Nucleus accumbens (tissue), 56 donors: ENCODE measurements at regions not wholly inside any gene's neighbourhood (a gene's known extent, or its start where the extent isn't known, plus 50 kb on each side); places are given as distances from the start of the nearest gene placed in this dataset.

Experiments
- DNase-seq, 56 donors: peaks; one replicate each; lab custom pipeline; 2025; lab: John Stamatoyannopoulos, UW

DNA sequence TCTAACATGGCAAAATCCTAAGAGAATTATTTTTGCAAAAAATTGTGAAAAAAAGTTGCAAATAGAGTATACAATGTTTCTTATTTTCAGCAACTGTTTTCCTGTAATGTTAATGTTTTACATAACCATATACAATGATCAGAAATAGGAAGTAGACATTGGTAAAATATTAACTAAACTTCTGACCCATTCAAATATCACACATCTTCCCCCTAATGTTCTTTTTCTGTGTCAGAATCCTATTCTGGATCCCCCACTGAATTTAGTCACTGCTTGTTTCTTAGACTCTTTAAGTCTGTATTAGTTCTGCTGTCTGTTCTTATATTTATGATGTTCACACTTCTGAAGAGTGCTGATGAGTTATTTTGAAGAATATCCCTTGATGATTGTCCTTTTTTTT lies 62.0 kb downstream of the HFE start:
- no peak for DNase-seq

- no peak for DNase-seq
These were observed 65.2 kb downstream of the HFE start for GRCh38 chr6:26152226-26153101.

- peak in 18 of 56 donors; percentile 3 to 59 (median 18) for DNase-seq
These were observed 68.1 kb downstream of the HFE start for GRCh38 chr6:26155061-26155930.

GRCh38 chr6:26156105-26156849 lies 69.0 kb downstream of the HFE start:
- DNase-seq = peak; percentile 14 to 92 (median 80)

- peak in 35 of 56 donors; percentile 11 to 78 (median 49) for DNase-seq
These were observed 69.6 kb downstream of the HFE start for GRCh38 chr6:26156850-26157250.

GRCh38 chr6:26157251-26158075 lies 70.2 kb downstream of the HFE start:
- DNase-seq = peak in 43 of 56 donors; percentile 34 to 98 (median 78)

DNA sequence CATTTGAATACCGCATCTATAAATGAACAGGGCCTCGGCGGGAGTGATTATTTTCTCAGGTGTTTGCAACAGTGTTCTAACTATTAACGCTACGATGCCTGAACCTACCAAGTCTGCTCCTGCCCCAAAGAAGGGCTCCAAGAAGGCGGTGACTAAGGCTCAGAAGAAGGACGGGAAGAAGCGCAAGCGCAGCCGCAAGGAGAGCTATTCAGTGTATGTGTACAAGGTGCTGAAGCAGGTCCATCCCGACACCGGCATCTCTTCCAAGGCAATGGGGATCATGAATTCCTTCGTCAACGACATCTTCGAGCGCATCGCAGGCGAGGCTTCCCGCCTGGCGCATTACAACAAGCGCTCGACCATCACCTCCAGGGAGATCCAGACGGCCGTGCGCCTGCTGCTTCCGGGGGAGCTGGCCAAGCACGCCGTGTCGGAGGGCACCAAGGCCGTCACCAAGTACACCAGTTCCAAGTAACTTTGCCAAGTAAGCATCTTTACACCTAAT lies 70.9 kb downstream of the HFE start:
- DNase-seq = peak; percentile 11 to 98 (median 76)

GRCh38 chr6:26158581-26159356 lies 71.5 kb downstream of the HFE start:
- DNase-seq = peak in 26 of 56 donors; percentile 5 to 49 (median 20)

DNA sequence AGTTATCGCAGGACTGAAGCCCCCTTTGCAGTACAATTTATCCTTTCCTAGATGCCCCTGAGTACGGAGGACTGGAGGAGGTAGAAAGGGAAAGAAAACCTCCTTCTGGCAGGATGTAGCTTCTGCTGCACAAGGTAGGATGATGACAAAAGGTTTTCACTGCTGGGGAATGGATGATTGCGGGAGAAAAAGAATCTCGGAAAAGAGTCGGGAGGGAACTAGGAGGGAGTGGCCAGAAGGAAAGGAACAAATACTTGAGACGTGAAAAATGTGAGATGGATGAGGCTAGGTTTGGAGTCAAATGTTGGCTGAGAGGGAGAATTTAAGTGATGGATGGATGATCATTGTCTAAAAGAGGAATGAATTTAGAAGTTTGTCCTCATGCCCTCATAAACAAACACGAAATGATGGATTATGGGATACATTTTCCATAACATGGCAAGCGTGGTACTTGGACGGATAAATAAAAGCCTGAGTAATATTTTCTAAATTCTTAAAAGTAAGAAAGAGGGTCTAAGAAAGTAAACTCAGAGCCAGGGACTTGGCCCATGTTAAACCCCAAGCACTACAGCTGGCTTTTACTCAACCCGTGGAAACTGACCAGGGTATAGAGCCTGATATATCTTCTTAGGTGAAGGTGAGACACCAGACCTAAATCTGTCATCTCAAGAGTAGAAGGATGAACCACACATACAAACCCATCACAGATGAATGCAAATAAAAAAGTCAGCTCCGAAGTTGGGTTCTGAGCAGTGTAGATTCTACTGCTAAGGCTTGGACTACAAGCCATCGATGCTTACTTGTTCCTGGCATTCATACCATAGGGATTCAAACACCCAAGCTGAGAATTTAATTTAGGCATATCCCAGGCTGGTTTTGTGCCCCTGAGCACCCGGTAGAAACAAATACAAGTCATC lies 72.4 kb downstream of the HFE start:
- peak in 2 of 56 donors; percentile 7 to 19 for DNase-seq

DNA sequence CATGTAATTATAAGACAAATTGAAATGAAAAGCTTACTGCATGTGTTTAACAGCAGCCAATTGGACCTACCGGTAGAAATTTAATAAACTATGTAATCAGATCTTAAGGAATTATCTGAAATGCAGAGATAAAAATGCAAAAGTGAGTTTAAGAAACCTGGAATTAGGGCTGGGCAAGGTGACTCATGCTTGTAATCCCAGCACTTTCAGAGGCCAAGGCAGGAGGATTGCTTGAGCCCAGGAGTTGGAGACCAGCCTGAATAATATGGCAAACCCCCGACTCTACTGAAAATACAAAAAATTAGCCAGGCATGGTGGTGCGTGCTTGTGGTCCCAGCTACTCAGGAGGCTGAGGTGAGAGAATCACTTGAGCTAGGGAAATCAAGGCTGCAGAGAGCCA lies 74.1 kb downstream of the HFE start:
- DNase-seq = no peak

GRCh38 chr6:26162399-26162798 lies 75.2 kb downstream of the HFE start:
- no peak for DNase-seq

DNA sequence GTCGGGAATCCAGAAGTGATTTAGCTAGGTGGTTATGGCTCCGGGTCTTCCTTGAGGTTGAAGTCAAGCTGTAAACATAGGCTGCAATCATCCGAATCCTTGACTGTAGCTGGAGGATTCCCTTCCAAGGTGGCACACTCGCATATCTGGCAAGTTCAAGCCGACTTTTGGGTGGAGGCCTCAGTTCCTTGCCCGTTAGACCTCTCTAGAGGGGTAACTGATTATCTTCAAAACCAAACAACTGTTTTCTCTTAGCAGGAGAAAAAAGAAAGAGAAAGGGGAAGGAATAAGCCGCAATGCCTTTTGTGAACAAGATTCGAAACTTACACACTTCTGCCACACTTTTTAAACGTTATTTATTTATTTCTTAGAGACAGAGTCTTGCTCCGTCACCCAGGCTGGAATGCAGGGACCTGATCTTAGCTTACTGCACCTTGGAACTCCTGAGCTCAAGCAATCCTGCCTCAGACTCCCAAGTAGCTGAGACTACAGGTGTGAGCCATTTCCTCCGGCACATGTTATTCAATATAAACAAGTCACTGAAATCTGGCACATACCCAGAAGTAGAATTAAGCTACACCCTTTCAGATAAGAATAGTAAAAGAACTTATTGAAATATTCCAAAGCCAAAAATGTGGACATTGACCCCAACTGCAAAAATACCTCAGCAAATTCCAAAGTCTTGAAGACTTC lies 76.3 kb downstream of the HFE start:
- no peak for DNase-seq

DNA sequence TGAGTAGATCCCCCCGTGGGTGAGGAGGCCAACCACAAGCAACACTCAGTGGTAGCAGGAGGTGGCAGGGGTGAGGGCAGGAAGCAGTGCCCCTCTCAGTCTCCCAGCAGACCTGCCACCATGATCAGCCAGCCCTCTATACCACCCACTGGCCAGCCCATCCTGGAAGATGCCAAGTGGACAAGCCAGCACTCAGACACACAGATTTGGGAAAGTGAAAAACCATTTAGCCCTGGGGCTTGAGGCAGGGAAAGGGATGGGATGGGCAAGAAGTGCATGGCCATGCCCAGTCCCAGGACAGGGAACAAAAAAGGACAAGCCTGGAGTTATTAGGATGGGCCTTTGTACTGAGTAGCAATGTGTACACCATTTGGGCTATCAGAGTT lies 76.9 kb downstream of the HFE start:
- no peak for DNase-seq

DNA sequence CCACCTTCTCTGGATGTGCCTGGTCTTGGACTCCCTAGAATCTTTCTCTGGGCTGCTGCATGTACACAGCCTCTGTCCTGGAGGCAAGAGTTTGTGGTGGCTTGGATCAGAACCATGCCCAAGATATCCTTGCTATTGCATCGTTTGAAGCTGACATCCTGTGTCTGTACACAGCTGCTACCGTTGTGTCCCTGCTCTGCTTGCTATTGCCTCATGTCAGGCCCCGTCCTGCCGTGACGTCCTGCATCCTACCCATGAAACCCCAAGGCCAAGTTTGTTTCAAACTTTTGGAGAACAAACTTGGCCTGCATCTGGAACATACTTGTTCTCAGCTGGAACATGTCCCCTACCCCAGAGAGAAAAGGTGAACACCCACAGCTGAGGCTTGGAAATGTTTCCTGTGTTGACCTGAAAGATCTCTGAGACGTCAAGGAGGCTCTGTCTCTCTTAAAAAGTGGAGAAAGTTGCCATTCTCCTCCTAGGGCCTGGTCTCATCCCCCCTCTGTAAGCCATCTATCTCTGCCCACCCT lies 78.1 kb downstream of the HFE start:
- no peak for DNase-seq

- no peak for DNase-seq
These were observed 83.0 kb downstream of the HFE start for GRCh38 chr6:26170181-26170580.

- no peak for DNase-seq
These were observed 84.0 kb downstream of the HFE start for GRCh38 chr6:26170951-26171841.
